GM18867 (cell line): ENCODE measurements at regions not wholly inside any gene's neighbourhood (a gene's known extent, or its start where the extent isn't known, plus 50 kb on each side); places are given as distances from the start of the nearest gene placed in this dataset.

Experiments
- ATAC-seq: cut with Tn5 transposase; IDR thresholded peaks from one replicate; pipeline ENCODE4 v1.9.1; 2021; ENCODE audit warnings: mild to moderate bottlenecking, moderate library complexity; ENCODE audit not compliant: unreplicated experiment

- no peak for ATAC-seq
These were observed 117.1 kb downstream of the ZFP36L2 start for GRCh38 chr2:43109261-43109743.

GRCh38 chr2:43107679-43108078, 118.7 kb downstream of the ZFP36L2 start:
- ATAC-seq: no peak

- ATAC-seq: no peak
These were observed 119.6 kb downstream of the ZFP36L2 start for GRCh38 chr2:43106559-43107527.

- no peak for ATAC-seq
These were observed 120.5 kb downstream of the ZFP36L2 start for GRCh38 chr2:43105586-43106558.

GRCh38 chr2:43104763-43105162, 121.6 kb downstream of the ZFP36L2 start:
- no peak for ATAC-seq

GRCh38 chr2:43104106-43104505, 122.3 kb downstream of the ZFP36L2 start:
- ATAC-seq: no peak

GRCh38 chr2:43103093-43103404, 123.4 kb downstream of the ZFP36L2 start:
- ATAC-seq: no peak

GRCh38 chr2:43102366-43103092, 123.9 kb downstream of the ZFP36L2 start:
- no peak for ATAC-seq

GRCh38 chr2:43101751-43102150, 124.7 kb downstream of the ZFP36L2 start:
- ATAC-seq: no peak

GRCh38 chr2:43100883-43101662, 125.3 kb downstream of the ZFP36L2 start:
- ATAC-seq: no peak

GRCh38 chr2:43100362-43100882, 126.0 kb downstream of the ZFP36L2 start:
- ATAC-seq: no peak

GRCh38 chr2:43099797-43100196, 126.6 kb downstream of the ZFP36L2 start:
- no peak for ATAC-seq

GRCh38 chr2:43098539-43098938, 127.9 kb downstream of the ZFP36L2 start:
- no peak for ATAC-seq

- ATAC-seq: no peak
These were observed 128.6 kb downstream of the ZFP36L2 start for GRCh38 chr2:43097644-43098408.

- ATAC-seq: no peak
These were observed 130.7 kb downstream of the ZFP36L2 start for GRCh38 chr2:43095533-43096295.

GRCh38 chr2:43092520-43093179, 133.8 kb downstream of the ZFP36L2 start:
- ATAC-seq: no peak

GRCh38 chr2:43090317-43090716, 136.1 kb downstream of the ZFP36L2 start:
- no peak for ATAC-seq
